ENCODE measurements at regions not wholly inside any gene's neighbourhood (a gene's known extent, or its start where the extent isn't known, plus 50 kb on each side); places are given as distances from the start of the nearest gene placed in this dataset.

DNA sequence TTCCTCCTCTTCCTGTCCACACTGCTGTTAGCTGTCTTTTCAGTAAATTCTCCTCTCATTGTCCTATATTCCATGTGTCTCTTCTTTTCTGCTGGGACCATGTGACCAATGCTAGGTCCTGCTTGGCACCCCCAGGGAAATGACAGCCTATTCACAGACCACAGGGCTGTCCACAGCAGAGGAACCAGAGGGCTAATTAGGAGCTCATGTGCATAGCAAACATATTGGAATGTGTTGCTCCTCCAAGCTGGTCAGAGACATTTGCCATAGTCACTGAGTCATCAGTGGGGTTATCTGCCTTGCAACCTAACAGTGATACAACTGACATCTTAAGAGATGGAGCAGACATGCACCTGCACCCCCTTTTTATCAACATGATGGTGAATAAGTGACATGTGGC lies 67.9 kb upstream of the PUDP start:
- Mint-ChIP-seq H3K36me3 (ENCODE audit: low read depth) (no peaks in the 10 kb centered on the region), H3K9me3 (no peaks in the 10 kb centered on the region), H3K27ac (no peak overlapping the region), H3K4me1 (no peaks in the 10 kb centered on the region), H3K4me3 (no peak overlapping the region), H3K27me3 (ENCODE audit: low read depth, poor library complexity) (peaks cover 3% of the 10 kb centered on the region)
- TF ChIP-seq, protein P1, sequence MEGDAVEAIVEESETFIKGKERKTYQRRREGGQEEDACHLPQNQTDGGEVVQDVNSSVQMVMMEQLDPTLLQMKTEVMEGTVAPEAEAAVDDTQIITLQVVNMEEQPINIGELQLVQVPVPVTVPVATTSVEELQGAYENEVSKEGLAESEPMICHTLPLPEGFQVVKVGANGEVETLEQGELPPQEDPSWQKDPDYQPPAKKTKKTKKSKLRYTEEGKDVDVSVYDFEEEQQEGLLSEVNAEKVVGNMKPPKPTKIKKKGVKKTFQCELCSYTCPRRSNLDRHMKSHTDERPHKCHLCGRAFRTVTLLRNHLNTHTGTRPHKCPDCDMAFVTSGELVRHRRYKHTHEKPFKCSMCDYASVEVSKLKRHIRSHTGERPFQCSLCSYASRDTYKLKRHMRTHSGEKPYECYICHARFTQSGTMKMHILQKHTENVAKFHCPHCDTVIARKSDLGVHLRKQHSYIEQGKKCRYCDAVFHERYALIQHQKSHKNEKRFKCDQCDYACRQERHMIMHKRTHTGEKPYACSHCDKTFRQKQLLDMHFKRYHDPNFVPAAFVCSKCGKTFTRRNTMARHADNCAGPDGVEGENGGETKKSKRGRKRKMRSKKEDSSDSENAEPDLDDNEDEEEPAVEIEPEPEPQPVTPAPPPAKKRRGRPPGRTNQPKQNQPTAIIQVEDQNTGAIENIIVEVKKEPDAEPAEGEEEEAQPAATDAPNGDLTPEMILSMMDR (IDR thresholded peaks at IDR 0.05) = no peak
- no peak for DNase-seq

DNA sequence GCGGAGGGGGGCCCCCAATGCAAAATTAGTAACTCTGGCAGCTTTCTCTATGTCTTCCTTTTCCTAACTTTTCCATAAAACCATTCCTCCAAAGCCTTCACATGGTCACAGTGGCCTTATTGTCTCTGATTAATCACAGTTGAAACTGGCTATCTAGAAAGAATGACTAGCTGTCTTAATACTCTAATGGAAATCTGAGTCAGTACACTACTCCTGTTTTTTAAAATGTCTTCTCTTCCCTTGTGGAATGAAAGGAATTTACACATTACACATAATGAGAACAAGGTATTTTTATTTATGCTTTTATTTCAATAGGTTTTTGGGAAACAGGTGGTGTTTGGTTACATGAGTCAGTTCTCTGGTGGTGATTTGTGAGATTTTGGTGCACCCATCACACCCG lies 66.3 kb upstream of the PUDP start:
- no peak for DNase-seq
- H3K9me3 Mint-ChIP-seq = no peaks in the 10 kb centered on the region
- H3K27ac Mint-ChIP-seq = no peak overlapping the region
- TF ChIP-seq, protein P1 (IDR thresholded peaks at IDR 0.05) = no peak
- peaks cover 3% of the 10 kb centered on the region for H3K27me3 Mint-ChIP-seq (ENCODE audit: low read depth, poor library complexity)
- H3K4me1 Mint-ChIP-seq = no peaks in the 10 kb centered on the region
- H3K4me3 Mint-ChIP-seq = no peak overlapping the region
- no peaks in the 10 kb centered on the region for H3K36me3 Mint-ChIP-seq (ENCODE audit: low read depth)

DNA sequence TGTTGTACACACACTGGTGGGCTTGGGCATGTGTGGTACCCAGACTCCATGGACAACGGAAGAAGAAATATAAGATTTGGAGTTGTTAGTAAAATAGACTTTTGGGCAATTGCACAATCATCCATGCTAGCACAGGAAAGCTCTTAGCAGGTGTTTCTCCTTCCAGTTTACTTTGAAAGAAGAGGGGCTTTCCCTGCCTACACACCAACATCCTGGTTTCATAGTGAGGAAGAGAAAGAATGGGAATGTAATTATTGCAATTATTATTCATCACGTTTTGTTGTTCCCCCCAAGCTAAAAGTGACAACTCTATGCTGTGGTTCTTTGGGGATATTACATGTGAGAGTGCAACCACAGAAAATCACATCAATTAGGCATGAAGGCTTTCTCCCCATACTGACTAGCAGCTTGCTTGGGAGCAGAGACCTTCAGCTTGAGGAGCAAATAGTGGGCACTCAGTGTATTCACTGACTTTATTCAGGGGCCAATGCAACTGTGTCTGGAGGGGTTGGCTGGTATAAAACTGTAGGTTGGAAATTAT lies 57.2 kb upstream of the PUDP start:
- no peak overlapping the region for H3K27ac Mint-ChIP-seq
- H3K36me3 Mint-ChIP-seq (ENCODE audit: low read depth) = no peaks in the 10 kb centered on the region
- no peaks in the 10 kb centered on the region for H3K27me3 Mint-ChIP-seq (ENCODE audit: low read depth, poor library complexity)
- DNase-seq = no peak
- no peaks in the 10 kb centered on the region for H3K9me3 Mint-ChIP-seq
- no peak overlapping the region for H3K4me3 Mint-ChIP-seq
- TF ChIP-seq, protein P1 (IDR thresholded peaks at IDR 0.05) = no peak
- H3K4me1 Mint-ChIP-seq = no peaks in the 10 kb centered on the region

DNA sequence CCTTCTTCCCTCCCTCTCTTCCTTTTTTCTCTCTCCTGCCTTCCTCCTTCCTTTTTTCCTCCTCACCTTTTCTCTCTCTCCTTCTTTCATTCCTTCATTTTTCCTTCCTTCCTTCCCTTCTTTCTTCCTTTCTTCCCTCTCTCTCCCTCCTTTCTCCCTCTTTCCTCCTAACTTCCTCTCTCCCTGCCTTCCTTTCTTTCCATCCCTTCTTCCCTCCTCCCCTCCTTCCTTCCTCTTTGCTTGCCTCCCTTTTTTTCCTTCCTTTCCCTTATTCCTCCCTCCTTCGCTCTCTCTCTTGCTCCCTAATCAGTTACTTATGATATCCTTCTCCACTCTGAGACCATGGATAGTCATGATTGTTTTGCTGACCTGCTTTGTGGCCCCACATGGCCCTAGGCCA lies 56.7 kb upstream of the PUDP start:
- no peak overlapping the region for H3K27ac Mint-ChIP-seq
- DNase-seq = no peak
- H3K4me3 Mint-ChIP-seq = no peak overlapping the region
- no peaks in the 10 kb centered on the region for H3K27me3 Mint-ChIP-seq (ENCODE audit: low read depth, poor library complexity)
- no peaks in the 10 kb centered on the region for H3K9me3 Mint-ChIP-seq
- H3K36me3 Mint-ChIP-seq (ENCODE audit: low read depth) = no peaks in the 10 kb centered on the region
- H3K4me1 Mint-ChIP-seq = no peaks in the 10 kb centered on the region
- TF ChIP-seq, protein P1 (IDR thresholded peaks at IDR 0.05) = no peak

DNA sequence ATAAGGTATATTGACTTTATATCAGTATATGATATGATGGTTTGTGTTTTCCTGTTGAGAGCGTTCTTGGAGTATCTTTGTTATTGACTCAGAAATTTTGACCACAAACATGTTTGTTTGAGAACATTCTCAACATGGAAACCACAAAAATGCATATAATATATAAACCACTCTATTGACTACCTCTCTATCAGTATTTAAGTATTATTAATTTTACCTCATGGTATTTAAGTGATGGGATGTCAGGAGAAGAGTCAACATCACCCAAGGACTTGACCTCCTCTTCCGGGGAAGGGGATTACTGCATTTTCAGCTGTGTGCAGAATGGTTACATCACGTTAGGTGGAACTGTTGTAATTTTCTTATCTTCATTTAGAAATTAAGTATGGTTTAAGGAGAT lies 54.3 kb upstream of the PUDP start:
- TF ChIP-seq, protein P1 (IDR thresholded peaks at IDR 0.05) = no peak
- no peaks in the 10 kb centered on the region for H3K36me3 Mint-ChIP-seq (ENCODE audit: low read depth)
- H3K4me3 Mint-ChIP-seq = no peak overlapping the region
- no peaks in the 10 kb centered on the region for H3K9me3 Mint-ChIP-seq
- no peaks in the 10 kb centered on the region for H3K27me3 Mint-ChIP-seq (ENCODE audit: low read depth, poor library complexity)
- no peak overlapping the region for H3K27ac Mint-ChIP-seq
- no peak for DNase-seq
- peaks cover 5% of the 10 kb centered on the region for H3K4me1 Mint-ChIP-seq

DNA sequence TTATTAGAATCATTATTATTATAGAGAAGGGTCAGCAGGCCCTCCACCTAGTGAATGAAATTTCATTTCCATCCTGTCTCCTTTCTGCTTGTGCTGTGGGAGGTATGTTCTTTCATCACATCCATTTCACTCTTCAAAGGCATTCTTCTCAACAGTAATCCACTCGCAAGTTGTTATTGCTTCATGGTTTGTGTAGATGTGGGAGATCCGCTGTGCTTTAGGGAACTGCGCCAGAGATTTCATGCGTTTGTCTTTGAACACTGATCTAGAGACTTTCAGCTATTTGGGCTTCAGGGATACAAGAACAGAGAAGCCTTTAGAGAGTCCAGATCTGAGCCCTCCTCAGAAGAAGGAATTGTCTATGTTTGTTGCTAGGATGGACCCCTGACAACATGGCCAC lies 53.5 kb upstream of the PUDP start:
- Mint-ChIP-seq H3K4me3 (no peak overlapping the region), H3K4me1 (peaks cover 5% of the 10 kb centered on the region), H3K27ac (no peak overlapping the region), H3K9me3 (no peaks in the 10 kb centered on the region), H3K36me3 (ENCODE audit: low read depth) (no peaks in the 10 kb centered on the region), H3K27me3 (ENCODE audit: low read depth, poor library complexity) (no peaks in the 10 kb centered on the region)
- DNase-seq = no peak
- TF ChIP-seq, protein P1 (IDR thresholded peaks at IDR 0.05) = no peak

Measured in nephron progenitor cell (in vitro differentiated cells).